HG03442 (cell line): ENCODE measurements at regions not wholly inside any gene's neighbourhood (a gene's known extent, or its start where the extent isn't known, plus 50 kb on each side); places are given as distances from the start of the nearest gene placed in this dataset.
"Not testable (repeated sequence)": the region's sequence is repeated elsewhere in the genome, so short reads cannot be mapped to it uniquely, and the experiment has no call there.

Experiments used
- ATAC-seq: cut with Tn5 transposase; IDR thresholded peaks from one replicate; pipeline ENCODE4 v1.9.1; 2021; ENCODE audit warnings: mild to moderate bottlenecking, moderate library complexity; ENCODE audit not compliant: unreplicated experiment

DNA sequence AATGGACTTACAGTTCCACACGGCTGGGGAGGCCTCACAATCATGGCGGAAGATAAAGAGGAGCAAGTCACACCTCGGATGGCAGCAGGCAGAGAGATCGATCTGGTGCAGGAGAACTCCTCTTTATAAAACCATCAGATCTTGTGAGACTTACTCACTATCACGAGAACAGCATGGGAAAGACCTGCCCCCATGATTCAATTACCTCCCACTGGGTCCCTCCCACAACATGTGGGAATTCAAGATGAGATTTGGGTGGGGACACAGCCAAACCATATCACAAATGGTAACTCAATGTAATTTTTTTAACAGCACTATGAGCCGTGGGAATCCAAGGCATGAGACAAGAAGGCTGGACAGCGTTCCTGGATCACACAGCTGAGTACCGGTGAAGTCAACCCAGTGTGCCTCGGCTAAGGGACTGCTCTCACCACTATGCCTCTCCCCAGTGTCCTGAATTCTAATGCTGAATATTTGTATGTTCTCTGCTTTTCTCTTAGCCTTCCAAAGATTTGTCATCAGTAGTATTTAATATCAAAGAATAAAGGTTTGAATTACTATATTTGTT lies 84.3 kb downstream of the IRS2 start:
- ATAC-seq = not testable (repeated sequence)

DNA sequence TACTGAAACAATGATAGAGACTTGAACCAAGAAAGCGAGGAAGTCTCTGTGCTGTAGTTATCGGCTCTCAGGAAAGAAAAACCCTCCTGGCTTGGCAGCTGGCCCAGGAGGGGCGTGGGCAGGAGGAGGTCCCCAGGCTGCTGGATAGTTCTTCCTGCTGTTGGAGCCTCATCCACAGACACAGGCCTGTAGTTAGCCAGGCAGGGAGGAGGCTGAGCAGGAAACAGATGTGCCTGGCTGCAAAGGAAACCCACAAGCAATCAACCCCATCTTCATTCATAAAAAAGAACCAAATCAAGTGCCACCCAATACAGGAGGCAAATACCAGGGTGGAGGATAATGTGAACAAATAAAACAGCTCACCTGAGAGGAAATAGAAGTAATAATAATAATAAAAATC lies 86.2 kb downstream of the IRS2 start:
- no peak for ATAC-seq

DNA sequence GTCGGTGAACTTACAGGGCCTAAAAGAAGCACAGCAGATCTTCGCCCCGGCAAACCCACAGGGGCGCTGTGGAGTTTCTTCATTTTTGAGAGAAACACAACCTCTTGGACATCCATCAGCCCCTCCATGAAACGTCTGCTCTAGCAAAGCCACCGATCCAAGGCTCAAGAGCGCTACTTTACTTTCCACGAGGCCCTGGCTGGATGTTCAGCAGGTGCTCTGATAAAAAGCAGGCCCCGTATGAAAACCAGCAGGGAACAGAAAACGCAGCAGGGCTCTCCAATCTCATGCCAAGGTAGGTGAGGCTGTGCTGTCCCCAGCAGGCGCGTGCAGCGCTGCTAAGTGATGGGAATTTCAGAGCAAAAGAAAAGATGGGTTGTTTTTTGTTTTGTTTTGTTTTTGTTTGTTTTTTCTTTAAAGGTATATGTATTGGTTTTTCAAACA lies 86.7 kb downstream of the IRS2 start:
- no peak for ATAC-seq

DNA sequence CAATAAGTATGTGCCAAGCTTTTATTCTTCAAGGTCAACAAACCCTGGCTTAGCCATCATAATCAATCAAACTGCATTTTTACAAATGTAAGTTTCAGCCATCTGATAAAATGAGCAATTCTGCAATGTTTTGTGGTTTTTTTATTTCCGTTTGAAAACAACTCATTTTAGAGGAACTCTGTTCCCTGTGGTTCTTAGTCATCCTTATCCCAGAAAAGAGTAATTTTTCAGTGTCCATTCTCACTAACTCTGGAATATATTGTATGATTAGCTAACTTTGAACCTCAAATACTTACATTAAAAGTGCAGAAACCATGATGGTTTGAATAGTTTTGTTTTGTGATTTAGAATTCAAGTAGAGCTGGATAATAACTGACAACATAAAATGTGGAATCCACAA lies 87.6 kb downstream of the IRS2 start:
- ATAC-seq = no peak

DNA sequence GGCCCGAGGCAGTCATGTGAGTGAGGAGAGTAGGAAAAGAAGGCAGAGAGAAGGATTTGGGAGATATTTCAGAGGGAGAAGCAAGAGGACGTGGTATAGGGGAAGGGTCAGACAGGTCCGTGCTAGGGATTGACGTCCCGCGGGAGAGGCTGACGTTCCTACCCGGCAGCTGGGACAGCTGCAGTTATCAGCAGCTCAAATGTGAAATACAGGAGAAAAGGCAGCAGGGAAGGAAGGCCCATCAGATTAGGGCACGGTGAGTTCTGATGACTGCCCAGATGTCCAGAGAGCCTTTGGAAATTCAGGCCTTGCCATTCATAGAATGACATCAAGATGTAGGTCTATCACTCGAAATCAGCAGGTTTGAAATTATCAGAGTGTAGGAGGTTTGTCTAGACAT lies 88.4 kb downstream of the IRS2 start:
- ATAC-seq = no peak

DNA sequence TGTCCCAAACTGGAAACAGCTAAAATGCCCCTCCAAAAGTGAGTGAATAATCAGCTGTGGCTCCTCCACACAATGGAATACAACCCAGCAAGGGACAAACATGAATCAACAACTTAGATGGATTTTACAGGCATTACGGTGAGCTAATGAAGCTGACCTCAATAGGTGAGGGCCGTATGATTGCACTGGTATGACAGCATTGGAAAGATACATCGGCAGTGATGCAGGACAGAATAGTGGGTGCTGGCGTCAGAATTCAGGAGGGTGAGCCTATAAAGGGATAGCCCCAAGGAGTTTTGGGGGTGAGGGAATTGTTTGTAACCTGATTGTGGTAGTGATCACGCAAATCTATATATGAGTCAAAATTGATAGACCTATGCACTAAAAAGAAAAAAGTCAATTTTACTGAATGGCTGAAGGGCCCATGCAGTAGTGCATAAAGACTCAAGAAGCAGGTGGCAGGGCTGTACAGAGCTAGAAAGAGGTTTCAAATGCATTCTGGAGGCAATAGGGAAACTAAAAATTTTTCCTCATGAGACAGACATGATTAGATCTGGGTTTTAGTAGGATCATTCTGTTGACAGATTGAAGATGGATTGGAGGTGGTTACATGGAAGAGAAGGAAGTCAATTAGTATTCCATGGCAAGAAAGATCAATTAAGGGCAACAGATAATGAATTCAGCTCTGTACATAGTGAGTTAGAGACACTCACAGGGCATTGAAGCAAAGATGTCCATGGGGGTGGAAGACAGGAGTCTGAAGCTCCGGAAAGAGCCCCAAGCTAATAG lies 90.8 kb downstream of the IRS2 start:
- no peak for ATAC-seq

DNA sequence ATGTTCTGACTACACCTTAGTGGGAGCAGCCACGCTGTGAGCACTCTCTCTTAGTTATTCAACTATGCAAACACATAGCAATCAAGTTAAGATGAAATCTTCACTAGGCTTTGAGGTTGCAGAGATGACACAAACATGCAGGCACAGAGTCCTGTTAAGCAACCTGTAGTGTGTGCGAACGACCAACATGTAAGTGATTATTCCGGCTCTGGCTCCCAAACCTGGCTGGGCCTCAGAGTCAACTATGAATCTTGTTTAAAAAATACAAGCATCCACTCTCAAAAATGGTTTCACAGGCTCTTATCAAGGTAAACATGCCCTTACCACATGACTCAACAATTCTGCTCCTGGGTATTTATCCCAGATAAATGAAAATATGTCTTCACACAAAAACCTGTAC lies 91.4 kb downstream of the IRS2 start:
- no peak for ATAC-seq

DNA sequence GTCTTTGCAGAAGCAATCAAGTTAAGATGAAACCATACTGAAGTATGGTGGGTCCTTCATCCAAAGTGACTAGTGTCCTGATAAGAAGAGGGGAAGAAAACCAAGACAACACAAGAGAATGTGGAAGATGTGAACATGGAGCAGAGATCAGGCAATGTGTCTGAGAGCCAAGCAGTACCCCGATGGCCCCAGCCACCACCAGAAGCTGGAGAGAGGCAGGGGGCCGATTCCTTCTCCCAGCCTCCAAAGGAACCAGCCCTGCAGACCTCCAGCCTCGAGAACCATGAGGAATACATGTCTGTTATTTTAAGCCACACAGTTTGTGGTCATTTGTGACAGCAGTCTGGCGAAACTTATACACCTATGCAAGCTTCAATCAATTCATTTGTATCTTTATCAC lies 93.2 kb downstream of the IRS2 start:
- ATAC-seq = no peak

DNA sequence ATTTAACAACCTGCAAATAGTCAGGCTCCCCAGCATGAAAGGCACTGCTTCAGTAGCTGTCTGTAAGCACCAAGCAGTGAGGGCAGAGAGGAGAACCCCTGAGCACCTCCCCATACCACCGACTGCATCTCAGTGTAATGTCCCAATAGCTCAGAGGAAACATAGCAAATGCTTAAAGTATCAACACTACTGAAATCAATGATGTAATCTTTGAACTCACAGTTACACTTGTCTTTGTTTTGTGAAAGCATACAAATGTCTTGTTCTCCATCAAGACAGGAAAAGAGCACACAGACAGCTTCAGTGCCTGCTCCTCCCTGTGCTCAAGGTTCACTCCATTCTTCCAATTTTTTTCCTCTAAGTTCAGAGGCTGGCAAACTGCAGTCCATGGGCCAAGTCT lies 94.7 kb downstream of the IRS2 start:
- ATAC-seq = no peak

DNA sequence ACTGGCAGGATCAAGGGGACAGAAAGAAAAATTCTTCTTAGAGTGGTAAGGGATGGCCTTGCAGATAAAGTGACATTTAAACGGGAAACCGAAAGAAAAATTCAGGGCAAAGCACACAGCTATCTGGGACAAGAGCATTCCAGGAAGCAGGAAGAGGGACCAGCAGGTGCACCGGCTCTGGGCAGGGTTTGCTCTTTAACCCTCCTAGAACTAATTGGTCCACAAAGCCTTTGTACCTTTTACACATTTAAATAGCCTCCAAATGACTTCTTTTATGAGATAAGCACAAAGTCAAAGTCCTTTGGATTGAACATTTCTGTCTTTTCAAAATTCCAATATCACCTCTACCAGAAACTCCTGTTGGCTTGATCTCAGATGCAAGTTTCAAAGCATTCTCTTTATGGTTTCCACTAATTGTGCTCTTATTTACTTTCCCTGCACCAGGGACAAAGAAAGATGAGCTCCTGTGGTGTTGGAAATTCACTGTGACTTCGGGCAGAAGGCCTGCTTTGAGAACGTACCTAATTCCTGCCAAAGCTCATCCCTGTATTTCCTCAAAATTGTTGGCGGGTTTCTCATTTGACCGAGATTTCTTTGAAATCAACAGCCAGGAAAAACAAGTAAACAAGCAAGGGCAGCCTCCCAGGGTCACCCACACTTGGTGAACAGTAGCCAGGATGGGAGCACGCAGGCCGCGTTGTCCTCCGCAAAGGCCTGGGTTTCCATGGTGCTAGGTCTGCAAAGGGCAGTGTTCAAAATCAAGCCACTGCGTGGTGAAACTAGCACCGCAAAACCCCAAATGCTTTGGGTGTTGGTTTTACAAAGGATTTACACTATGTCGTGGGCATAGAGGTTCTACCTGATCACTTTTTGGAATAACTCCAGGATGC lies 98.6 kb downstream of the IRS2 start:
- no peak for ATAC-seq

DNA sequence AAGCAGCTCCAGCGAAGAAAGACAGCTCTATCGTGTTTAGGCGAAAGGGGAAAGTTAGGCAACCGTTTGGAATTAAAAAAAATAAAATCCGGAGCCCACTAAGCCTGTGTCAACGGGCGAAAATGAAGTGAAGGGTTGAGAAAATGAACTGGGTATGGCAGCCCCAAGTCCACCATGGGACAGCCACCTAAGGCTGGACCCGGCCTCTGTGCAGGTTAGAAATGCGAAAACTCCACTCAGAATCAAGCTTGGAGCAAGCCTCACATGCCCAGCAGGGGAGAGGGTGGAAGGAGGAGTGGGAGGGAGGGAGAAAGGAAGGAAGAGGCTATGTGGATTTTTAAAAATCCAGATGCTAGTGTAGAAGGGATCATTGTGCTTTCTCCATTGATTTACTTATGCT lies 101.2 kb downstream of the IRS2 start:
- no peak for ATAC-seq

DNA sequence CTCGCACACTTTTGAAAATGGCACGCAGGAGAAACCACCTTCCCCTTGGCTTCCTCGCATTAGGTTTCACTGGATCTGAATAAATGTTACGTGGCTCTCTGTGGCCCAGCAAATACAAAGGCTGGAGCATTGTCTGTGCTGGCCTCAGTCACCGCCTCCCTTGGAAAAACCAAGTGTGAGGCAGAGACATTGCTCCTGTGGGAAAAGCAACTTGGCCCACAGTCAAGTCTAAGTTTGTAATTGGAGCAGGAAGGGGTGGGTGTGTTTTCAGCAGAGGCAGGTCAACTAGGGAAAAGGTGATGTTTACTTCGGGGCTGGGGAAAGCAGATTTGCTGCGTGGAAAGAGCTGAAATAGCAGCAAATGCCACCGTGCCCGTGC lies 101.6 kb downstream of the IRS2 start:
- no peak for ATAC-seq

DNA sequence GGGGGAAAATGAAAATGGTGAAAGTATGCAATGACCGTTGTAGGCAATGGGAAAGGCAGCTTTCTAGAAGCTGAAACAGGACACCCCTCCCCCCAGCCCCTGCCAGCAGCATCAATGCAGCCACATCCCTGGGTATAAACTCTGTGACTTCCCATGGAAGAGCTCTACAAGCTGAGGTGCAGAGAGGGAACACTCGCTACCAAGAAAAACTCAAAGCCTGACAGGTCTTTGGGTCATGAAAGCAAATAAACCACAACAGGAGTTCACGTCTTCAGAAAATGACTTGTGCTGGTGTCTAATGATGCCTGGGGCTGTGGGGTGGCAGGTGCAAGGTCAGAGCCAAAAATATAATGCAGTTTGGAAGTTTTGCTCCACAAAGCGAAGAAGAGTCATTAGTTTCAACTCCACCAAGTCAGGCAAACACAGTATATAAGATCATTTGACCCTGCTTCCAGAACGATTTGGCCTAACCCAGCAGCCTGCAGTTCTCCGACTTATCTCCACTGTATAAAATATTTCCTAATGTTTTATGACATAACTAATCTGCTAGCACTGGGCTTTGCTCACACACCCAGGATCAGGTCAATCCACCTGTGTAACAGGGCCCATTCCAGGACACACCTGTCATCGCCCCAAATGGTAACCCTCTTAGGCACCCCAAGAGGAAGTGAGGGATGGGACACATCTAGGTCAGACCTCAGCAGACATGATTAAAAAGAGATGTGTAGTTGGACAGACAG lies 102.1 kb downstream of the IRS2 start:
- no peak for ATAC-seq

DNA sequence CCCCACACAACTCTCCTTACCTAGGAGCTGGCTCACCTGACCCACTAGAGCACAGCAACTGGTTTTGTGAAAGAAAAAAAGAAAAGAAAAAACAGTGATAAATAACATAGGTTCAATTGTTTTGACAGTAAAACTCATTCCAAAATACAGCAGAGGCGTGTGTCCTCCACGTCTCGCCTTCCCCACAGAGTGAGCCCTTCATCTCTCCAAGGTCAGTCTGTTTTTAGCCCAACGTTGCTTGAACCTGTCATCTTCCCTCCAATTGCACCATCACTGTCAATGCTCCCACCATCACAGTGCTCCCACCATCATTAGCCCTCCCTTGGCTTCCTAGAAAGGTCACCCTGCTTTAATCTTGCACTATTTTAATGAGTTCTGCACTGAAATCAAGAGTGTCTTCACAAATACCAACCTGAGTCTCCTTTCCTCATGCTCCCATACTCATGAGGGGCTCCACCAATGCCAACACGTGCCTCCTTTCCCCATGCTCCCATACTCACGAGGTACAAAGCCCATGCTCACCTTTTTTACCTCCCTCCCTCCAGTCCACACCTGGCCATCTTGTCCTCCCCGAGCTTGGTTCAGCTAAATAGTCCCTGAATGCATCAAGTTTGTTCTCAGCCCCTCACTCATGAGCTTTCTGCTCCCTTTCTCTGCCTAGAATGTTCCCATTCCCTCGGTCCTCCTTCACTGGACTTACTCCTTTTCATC lies 103.7 kb downstream of the IRS2 start:
- no peak for ATAC-seq

DNA sequence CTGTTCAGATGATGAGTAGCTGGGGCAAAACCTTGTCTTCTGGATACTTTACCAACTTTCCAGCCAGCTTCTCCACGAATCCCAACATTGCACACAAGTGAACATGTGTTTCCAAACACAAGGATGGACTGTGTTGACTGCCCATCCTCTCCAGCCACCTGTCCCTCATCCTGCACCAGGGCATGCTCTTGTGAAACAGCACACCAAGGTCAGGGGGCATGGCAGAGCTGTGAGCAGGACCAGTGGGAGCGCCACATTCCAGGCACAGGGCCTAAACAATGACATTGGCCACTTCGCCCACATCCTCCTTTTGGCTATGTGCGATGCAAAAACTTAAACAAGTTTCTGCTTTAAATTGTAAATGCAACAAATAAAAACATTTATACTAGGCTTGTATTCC lies 105.5 kb downstream of the IRS2 start:
- ATAC-seq = no peak

DNA sequence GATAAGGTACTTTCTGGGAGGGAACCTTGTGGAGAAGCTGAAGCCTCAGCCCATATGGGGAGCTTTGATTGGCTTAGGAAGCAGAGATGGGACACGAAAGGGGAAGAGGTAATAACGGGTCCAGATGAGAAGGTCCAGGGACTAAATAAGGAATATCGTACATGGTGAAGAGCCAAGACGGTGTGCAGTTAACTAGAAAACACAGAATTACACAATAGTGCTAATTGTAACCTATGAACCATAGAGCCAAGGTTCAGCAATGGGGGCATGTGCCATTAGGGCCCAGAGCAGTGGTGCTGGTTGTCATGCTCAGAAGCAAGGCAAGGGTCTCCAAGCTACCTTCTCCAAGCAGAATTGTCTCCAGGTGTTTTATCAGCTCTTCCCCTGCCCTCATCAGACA lies 106.1 kb downstream of the IRS2 start:
- ATAC-seq = no peak

DNA sequence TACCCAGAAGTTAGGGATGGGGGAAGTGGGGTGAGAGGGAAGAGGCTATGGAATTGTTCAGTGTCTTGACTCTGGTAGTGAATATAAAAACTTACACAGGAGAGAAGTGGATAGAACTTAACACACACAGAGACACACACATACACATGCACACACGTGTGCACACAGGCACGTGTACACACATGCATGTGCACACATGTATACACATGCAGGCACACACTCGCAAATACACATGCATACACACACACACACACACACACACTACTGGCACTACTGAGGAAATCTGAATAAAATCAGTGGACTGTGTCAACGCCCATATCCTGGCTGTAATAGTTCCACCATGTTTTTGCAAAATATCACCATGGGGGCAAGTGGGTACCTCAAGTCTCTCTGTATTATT lies 107.9 kb downstream of the IRS2 start:
- ATAC-seq = no peak

DNA sequence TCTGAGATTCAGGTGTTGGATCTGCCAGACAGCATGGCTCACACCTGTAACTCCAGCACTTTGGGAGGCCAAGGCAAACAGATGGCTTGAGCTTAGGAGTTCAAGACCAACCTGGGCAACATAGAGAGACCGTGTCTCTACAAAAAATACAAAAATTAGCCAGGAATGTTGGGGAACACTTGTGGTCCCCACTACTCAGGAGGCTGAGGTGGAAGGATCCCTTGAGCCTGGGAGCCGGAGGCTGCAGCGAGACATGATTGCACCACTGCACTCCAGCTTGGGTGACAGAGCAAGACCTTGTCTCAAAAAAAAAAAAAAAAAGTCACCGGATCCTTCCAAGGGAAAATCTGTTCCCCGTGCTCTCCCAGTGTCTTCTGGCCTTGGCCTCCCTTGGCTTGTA lies 109.2 kb downstream of the IRS2 start:
- ATAC-seq = no peak

DNA sequence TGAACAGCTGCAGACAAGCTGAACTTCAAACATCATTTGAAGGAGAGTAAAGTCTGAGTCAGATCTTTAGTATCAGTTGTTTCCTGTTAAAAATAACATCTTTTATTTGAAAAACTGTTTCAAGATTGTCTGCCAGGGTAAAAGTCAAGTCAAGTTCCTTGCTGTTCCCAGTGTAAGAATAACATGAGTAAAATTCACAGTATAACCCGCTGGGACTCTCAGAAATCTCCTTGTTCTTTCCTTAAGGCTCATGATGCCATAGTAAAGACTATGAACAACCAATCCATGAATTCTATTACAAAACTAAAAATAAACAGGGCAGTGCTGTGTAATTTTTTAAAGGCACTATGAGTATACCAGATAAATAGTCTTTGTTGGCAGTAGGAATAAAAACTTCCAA lies 112.9 kb downstream of the IRS2 start:
- ATAC-seq = no peak

DNA sequence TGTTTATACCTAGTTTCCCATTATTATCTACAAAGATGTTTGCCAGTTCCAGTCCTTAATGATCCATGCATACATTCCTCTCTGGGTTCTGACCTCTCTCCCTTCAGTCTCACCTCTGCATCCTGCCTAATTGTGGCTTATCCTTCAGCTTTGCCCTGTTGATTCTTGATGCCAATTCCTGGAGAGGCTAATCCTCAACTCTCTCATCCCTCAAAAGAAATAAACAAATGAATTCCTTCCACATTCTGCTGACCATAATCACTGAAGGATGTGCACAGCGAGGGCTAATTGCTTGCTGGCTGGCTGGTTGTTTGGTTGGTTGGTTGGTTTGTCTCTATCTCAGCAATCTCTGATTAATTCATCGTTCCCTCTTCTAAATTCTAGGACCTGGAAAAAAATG lies 113.8 kb downstream of the IRS2 start:
- no peak for ATAC-seq

DNA sequence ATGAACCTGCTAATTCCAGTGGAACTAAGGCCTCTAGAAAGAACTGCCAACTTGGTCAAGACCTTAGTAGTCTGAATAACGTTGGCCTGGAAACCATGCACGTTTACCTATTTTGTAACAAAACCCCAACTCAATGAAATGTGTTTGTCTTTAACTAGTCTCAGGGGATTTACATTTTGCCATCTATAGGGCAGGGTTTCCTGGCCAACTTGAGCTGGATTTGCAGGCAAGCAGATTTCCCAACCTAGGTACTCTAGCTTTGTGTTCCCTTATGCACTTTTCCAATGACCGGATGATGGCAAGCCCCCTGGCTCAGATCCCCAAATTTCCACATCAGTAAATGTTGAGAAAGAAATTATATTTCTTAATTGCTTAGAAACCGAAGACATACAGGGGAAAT lies 114.5 kb downstream of the IRS2 start:
- no peak for ATAC-seq
